Stomach (tissue), 4 donors: ENCODE measurements at regions not wholly inside any gene's neighbourhood (a gene's known extent, or its start where the extent isn't known, plus 50 kb on each side); places are given as distances from the start of the nearest gene placed in this dataset.

ENCODE experiments used
- CTCF ChIP-seq, 7 experiments: fragments of 450-650 bp in 4 of 7; fragments of 200-600 bp in 3 of 7; sonication (generic) in 3 of 7; IDR thresholded peaks; one replicate each; pipeline ENCODE4 v1.5.1; 2016 to 2019; ENCODE audit warnings: antibody characterized with exemption in 7 of 7, control low read depth in 2 of 7, mild to moderate bottlenecking in 1 of 7
- EP300 ChIP-seq: sonication (generic); formaldehyde crosslinking; IDR thresholded peaks from one replicate; pipeline ENCODE4 v1.6.1; 2017; ENCODE audit warnings: antibody characterized with exemption
- POLR2A ChIP-seq, 4 donors: fragments of 450-650 bp; IDR thresholded peaks; one replicate each; pipeline ENCODE4 v1.6.1; 2016; ENCODE audit warnings: antibody characterized with exemption in 4 of 4, control low read depth in 2 of 4, mild to moderate bottlenecking in 1 of 4, moderate library complexity in 1 of 4
- POLR2AphosphoS5 ChIP-seq, 3 donors: sonication (generic); formaldehyde crosslinking; IDR thresholded peaks; one replicate each; pipeline ENCODE4 v1.6.1; 2016; ENCODE audit warnings: antibody characterized with exemption in 3 of 3

GRCh38 chr12:131452444-131452860, 258.4 kb upstream of the SFSWAP start:
- peak in 1 of 7 experiments; percentile 13 for TF ChIP-seq CTCF (IDR thresholded peaks at IDR 0.05)
- no peak for TF ChIP-seq POLR2A (IDR thresholded peaks at IDR 0.05)
- TF ChIP-seq EP300: no peak
- TF ChIP-seq POLR2AphosphoS5 (IDR thresholded peaks at IDR 0.05): no peak
